ENCODE measurements at regions not wholly inside any gene's neighbourhood (a gene's known extent, or its start where the extent isn't known, plus 50 kb on each side); places are given as distances from the start of the nearest gene placed in this dataset.

GRCh38 chr2:65640793-65641103 lies 208.3 kb upstream of the SPRED2 start:
- TF ChIP-seq, protein P1, sequence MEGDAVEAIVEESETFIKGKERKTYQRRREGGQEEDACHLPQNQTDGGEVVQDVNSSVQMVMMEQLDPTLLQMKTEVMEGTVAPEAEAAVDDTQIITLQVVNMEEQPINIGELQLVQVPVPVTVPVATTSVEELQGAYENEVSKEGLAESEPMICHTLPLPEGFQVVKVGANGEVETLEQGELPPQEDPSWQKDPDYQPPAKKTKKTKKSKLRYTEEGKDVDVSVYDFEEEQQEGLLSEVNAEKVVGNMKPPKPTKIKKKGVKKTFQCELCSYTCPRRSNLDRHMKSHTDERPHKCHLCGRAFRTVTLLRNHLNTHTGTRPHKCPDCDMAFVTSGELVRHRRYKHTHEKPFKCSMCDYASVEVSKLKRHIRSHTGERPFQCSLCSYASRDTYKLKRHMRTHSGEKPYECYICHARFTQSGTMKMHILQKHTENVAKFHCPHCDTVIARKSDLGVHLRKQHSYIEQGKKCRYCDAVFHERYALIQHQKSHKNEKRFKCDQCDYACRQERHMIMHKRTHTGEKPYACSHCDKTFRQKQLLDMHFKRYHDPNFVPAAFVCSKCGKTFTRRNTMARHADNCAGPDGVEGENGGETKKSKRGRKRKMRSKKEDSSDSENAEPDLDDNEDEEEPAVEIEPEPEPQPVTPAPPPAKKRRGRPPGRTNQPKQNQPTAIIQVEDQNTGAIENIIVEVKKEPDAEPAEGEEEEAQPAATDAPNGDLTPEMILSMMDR (IDR thresholded peaks at IDR 0.05; ENCODE audit: insufficient read depth, low read length): no peak
- TF ChIP-seq POLR2AphosphoS5 (IDR thresholded peaks at IDR 0.05; ENCODE audit: low read depth) (no peak), GABPA (IDR thresholded peaks at IDR 0.05; ENCODE audit: low read depth) (no peak)
- TF ChIP-seq, protein P2, sequence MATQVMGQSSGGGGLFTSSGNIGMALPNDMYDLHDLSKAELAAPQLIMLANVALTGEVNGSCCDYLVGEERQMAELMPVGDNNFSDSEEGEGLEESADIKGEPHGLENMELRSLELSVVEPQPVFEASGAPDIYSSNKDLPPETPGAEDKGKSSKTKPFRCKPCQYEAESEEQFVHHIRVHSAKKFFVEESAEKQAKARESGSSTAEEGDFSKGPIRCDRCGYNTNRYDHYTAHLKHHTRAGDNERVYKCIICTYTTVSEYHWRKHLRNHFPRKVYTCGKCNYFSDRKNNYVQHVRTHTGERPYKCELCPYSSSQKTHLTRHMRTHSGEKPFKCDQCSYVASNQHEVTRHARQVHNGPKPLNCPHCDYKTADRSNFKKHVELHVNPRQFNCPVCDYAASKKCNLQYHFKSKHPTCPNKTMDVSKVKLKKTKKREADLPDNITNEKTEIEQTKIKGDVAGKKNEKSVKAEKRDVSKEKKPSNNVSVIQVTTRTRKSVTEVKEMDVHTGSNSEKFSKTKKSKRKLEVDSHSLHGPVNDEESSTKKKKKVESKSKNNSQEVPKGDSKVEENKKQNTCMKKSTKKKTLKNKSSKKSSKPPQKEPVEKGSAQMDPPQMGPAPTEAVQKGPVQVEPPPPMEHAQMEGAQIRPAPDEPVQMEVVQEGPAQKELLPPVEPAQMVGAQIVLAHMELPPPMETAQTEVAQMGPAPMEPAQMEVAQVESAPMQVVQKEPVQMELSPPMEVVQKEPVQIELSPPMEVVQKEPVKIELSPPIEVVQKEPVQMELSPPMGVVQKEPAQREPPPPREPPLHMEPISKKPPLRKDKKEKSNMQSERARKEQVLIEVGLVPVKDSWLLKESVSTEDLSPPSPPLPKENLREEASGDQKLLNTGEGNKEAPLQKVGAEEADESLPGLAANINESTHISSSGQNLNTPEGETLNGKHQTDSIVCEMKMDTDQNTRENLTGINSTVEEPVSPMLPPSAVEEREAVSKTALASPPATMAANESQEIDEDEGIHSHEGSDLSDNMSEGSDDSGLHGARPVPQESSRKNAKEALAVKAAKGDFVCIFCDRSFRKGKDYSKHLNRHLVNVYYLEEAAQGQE (IDR thresholded peaks at IDR 0.05; ENCODE audit: insufficient replicate concordance, low read depth): no peak

All from HL-60 (cell line).